ENCODE measurements at regions not wholly inside any gene's neighbourhood (a gene's known extent, or its start where the extent isn't known, plus 50 kb on each side); places are given as distances from the start of the nearest gene placed in this dataset.

GRCh38 chrY:15286572-15286971 lies 762.2 kb downstream of the NLGN4Y start:
- no CpG with 5 or more reads among the region's 1 CpG for WGBS
- H3K4me1 ChIP-seq, result no peaks in the 10 kb centered on the region
- H3K27ac ChIP-seq, result no peak overlapping the region
- no peaks in the 10 kb centered on the region for H3K27me3 ChIP-seq
- no peak for DNase-seq (ENCODE audit: low spot score in 2 of 2)
- no peaks in the 10 kb centered on the region for H3K9me3 ChIP-seq
- TF ChIP-seq POLR2A (IDR thresholded peaks at IDR 0.05), result no peak
- H3K36me3 ChIP-seq, result no peaks in the 10 kb centered on the region
- H3K4me3 ChIP-seq, result no peak overlapping the region

GRCh38 chrY:15289821-15290220 lies 765.5 kb downstream of the NLGN4Y start:
- H3K9me3 ChIP-seq, result no peaks in the 10 kb centered on the region
- no CpG with 5 or more reads among the region's 2 CpGs for WGBS
- no peak overlapping the region for H3K27ac ChIP-seq
- no peaks in the 10 kb centered on the region for H3K27me3 ChIP-seq
- no peak for DNase-seq (ENCODE audit: low spot score in 2 of 2)
- H3K36me3 ChIP-seq, result no peaks in the 10 kb centered on the region
- H3K4me3 ChIP-seq, result no peak overlapping the region
- no peaks in the 10 kb centered on the region for H3K4me1 ChIP-seq
- TF ChIP-seq POLR2A (IDR thresholded peaks at IDR 0.05) (no peak), CTCF (IDR thresholded peaks at IDR 0.05) (no peak), POLR2AphosphoS5 (IDR thresholded peaks at IDR 0.05) (no peak), EP300 (IDR thresholded peaks at IDR 0.05) (no peak)

GRCh38 chrY:15292881-15293280 lies 768.6 kb downstream of the NLGN4Y start:
- H3K36me3 ChIP-seq, result no peaks in the 10 kb centered on the region
- H3K9me3 ChIP-seq, result no peaks in the 10 kb centered on the region
- no peak for DNase-seq (ENCODE audit: low spot score in 2 of 2)
- H3K4me3 ChIP-seq, result no peak overlapping the region
- no CpG with 5 or more reads among the region's 8 CpGs for WGBS
- no peaks in the 10 kb centered on the region for H3K27me3 ChIP-seq
- no peak overlapping the region for H3K27ac ChIP-seq
- TF ChIP-seq POLR2AphosphoS5 (IDR thresholded peaks at IDR 0.05) (no peak), EP300 (IDR thresholded peaks at IDR 0.05) (no peak), POLR2A (IDR thresholded peaks at IDR 0.05) (no peak), CTCF (IDR thresholded peaks at IDR 0.05) (no peak)
- H3K4me1 ChIP-seq, result no peaks in the 10 kb centered on the region

- Histone ChIP-seq H3K9me3 (no peaks in the 10 kb centered on the region), H3K4me3 (no peak overlapping the region), H3K36me3 (no peaks in the 10 kb centered on the region), H3K4me1 (no peaks in the 10 kb centered on the region), H3K27me3 (no peaks in the 10 kb centered on the region), H3K27ac (no peak overlapping the region)
- WGBS, result no CpG with 5 or more reads among the region's 3 CpGs
- TF ChIP-seq POLR2AphosphoS5 (IDR thresholded peaks at IDR 0.05) (no peak), CTCF (IDR thresholded peaks at IDR 0.05) (no peak), EP300 (IDR thresholded peaks at IDR 0.05) (no peak), POLR2A (IDR thresholded peaks at IDR 0.05) (no peak)
- no peak for DNase-seq (ENCODE audit: low spot score in 2 of 2)
Measured at GRCh38 chrY:15301879-15302278, 777.5 kb downstream of the NLGN4Y start.

DNA sequence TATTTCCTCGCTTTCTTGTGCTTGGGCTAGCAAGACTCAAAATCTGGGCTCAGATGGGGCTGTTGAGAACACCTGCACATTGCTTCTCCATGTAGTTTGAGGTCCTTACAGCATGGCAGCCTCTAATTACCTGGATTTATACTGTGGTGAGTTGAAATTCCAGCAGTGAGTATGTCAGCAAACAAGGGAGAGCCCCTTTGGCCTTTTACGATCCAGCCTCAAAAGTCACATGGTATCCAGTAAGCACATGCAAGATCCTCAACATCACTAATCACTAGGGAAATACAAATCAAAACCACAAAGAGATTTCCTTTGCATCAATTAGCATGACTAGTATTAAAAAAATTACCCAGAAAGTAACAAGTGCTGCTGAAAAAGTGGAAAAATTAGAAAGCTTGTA lies 787.8 kb downstream of the NLGN4Y start:
- no peaks in the 10 kb centered on the region for H3K4me1 ChIP-seq
- H3K4me3 ChIP-seq, result no peak overlapping the region
- DNase-seq (ENCODE audit: low spot score in 2 of 2), result no peak
- no CpG with 5 or more reads among the region's 2 CpGs for WGBS
- H3K27me3 ChIP-seq, result no peaks in the 10 kb centered on the region
- no peak overlapping the region for H3K27ac ChIP-seq
- H3K36me3 ChIP-seq, result no peaks in the 10 kb centered on the region
- no peak for TF ChIP-seq CTCF (IDR thresholded peaks at IDR 0.05)
- TF ChIP-seq POLR2A (IDR thresholded peaks at IDR 0.05), result no peak
- no peak for TF ChIP-seq POLR2AphosphoS5 (IDR thresholded peaks at IDR 0.05)
- no peak for TF ChIP-seq EP300 (IDR thresholded peaks at IDR 0.05)
- no peaks in the 10 kb centered on the region for H3K9me3 ChIP-seq

DNA sequence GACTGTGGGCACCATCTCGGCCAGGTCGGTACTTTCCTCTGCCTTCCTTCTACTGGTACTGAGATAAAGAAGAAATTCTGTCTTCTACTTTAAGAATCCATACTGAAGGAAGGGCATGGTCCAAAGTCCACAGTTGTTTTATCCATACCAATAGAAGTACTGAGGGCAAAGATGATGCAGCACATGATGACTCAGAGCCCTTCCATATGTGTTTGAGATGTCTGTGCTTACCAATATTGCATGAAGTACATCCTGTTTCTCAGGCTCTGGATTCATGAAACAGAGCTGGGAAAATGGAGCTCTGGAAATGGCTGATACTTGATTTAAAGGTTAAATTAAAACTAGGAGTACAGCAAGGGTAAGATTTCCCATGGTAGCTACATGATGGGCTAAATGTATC lies 799.9 kb downstream of the NLGN4Y start:
- Histone ChIP-seq H3K36me3 (no peaks in the 10 kb centered on the region), H3K4me3 (no peak overlapping the region), H3K4me1 (no peaks in the 10 kb centered on the region), H3K27me3 (no peaks in the 10 kb centered on the region), H3K9me3 (no peaks in the 10 kb centered on the region), H3K27ac (no peak overlapping the region)
- no peak for TF ChIP-seq POLR2AphosphoS5 (IDR thresholded peaks at IDR 0.05)
- no peak for TF ChIP-seq POLR2A (IDR thresholded peaks at IDR 0.05)
- no peak for TF ChIP-seq CTCF (IDR thresholded peaks at IDR 0.05)
- no peak for TF ChIP-seq EP300 (IDR thresholded peaks at IDR 0.05)
- no CpG with 5 or more reads among the region's 2 CpGs for WGBS
- DNase-seq (ENCODE audit: low spot score in 2 of 2), result no peak

Data from suprapubic skin (tissue), 4 donors.